Caco-2 (cell line): ENCODE measurements at regions not wholly inside any gene's neighbourhood (a gene's known extent, or its start where the extent isn't known, plus 50 kb on each side); places are given as distances from the start of the nearest gene placed in this dataset.

Experiments used
- BruUV-seq: library from RNA; stranded (reverse); fragments of 400-500 nt; replicated peaks from 2 replicates; lab custom pipeline; 2021; lab: Mats Ljungman, UMichigan
- CTCF ChIA-PET: fragments of 300-600 bp; sonication (Branson Sonifier 250); formaldehyde crosslinking; loops from one replicate; lab custom pipeline; 2022; ENCODE audit warnings: antibody characterized with exemption; lab: Charles Lee
- POLR2A ChIA-PET: fragments of 300-600 bp; sonication (Branson Sonifier 250); formaldehyde crosslinking; loops from one replicate; lab custom pipeline; 2022; ENCODE audit warnings: antibody characterized with exemption; lab: Charles Lee
- DNase-seq, 2 experiments: peaks; one replicate each; pipeline versions ENCODE4 v3.0.0 to v3.0.0-alpha.2; 2020 to 2022
- H3K27me3 ChIP-seq: replicated peaks from 2 replicates; pipeline ENCODE4 v1.6.0; 2011; ENCODE audit warnings: low read length; ENCODE audit not compliant: control insufficient read depth, insufficient read depth
- H3K36me3 ChIP-seq: 2 replicates; pipeline ENCODE4 v1.5.1; 2011; ENCODE audit warnings: low read length; ENCODE audit not compliant: control insufficient read depth, insufficient read depth
- H3K4me1 ChIP-seq: fragments of 250-450 bp; sonication (Bioruptor Pico); 2 replicates; pipeline ENCODE4 v1.5.1; 2020; ENCODE audit warnings: mild to moderate bottlenecking
- H3K4me3 ChIP-seq: 2 replicates; pipeline ENCODE4 v1.5.1; 2011; ENCODE audit warnings: low read depth, mild to moderate bottlenecking, control low read depth, low read length
- H3K9me3 ChIP-seq: fragments of 250-450 bp; sonication (Bioruptor Pico); 2 replicates; pipeline ENCODE4 v1.5.1; 2020; ENCODE audit warnings: mild to moderate bottlenecking, moderate library complexity
- H3K27ac Mint-ChIP-seq: one replicate; pipeline ENCODE4 v1.8.0; 2022; ENCODE audit warnings: mixed read lengths; ENCODE audit not compliant: unreplicated experiment
- H3K27me3 Mint-ChIP-seq: one replicate; pipeline ENCODE4 v1.8.0; 2022; ENCODE audit warnings: mixed read lengths; ENCODE audit not compliant: insufficient read depth, unreplicated experiment
- H3K36me3 Mint-ChIP-seq: one replicate; pipeline ENCODE4 v1.8.0; 2022; ENCODE audit warnings: mild to moderate bottlenecking, mixed read lengths; ENCODE audit not compliant: insufficient read depth, unreplicated experiment
- H3K4me1 Mint-ChIP-seq: one replicate; pipeline ENCODE4 v1.8.0; 2022; ENCODE audit warnings: low read depth, mixed read lengths; ENCODE audit not compliant: unreplicated experiment
- H3K4me3 Mint-ChIP-seq: one replicate; pipeline ENCODE4 v1.8.0; 2022; ENCODE audit warnings: mild to moderate bottlenecking, moderate library complexity, mixed read lengths; ENCODE audit not compliant: unreplicated experiment
- H3K9me3 Mint-ChIP-seq: one replicate; pipeline ENCODE4 v1.8.0; 2022; ENCODE audit warnings: mixed read lengths; ENCODE audit not compliant: unreplicated experiment
- CTCF ChIP-seq, 2 experiments: fragments of 200-600 bp in 1 of 2; IDR thresholded peaks; 1 replicate in 1 of 2; 2 replicates in 1 of 2; pipeline versions ENCODE4 v1.5.1 to v1.8.0; 2011 to 2022; ENCODE audit warnings: antibody characterized with exemption in 1 of 2, control low read depth in 1 of 2, inconsistent platforms in 1 of 2, low read depth in 1 of 2, low read length in 1 of 2, mild to moderate bottlenecking in 1 of 2, moderate library complexity in 1 of 2; ENCODE audit not compliant: insufficient read depth in 1 of 2, severe bottlenecking in 1 of 2, unreplicated experiment in 1 of 2
- intact Hi-C: fragments of 100-400 bp; cut with micrococcal nuclease; formaldehyde crosslinking; loops from one replicate; pipeline ENCODE4 v1.10.0; 2022; ENCODE audit not compliant: unreplicated experiment

- intact Hi-C loops: no loop called here
- H3K27me3 Mint-ChIP-seq: no peaks in the 10 kb centered on the region
- no peak for TF ChIP-seq CTCF (IDR thresholded peaks at IDR 0.05; ENCODE audit: insufficient read depth in 1 of 2, low read depth in 1 of 2, low read length in 1 of 2, severe bottlenecking in 1 of 2, unreplicated experiment in 1 of 2)
- CTCF ChIA-PET: no interaction called here
- no peak overlapping the region for H3K4me3 Mint-ChIP-seq
- Histone ChIP-seq H3K36me3 (no peaks in the 10 kb centered on the region), H3K4me1 (no peaks in the 10 kb centered on the region), H3K4me3 (no peak overlapping the region), H3K27me3 (no peaks in the 10 kb centered on the region), H3K9me3 (peaks cover 5% of the 10 kb centered on the region)
- POLR2A ChIA-PET: no interaction called here
- no peak for DNase-seq
- H3K4me1 Mint-ChIP-seq: peaks cover 7% of the 10 kb centered on the region
- H3K36me3 Mint-ChIP-seq: peaks cover 29% of the 10 kb centered on the region
- BruUV-seq: no TSS peak
- peaks cover 16% of the 10 kb centered on the region for H3K9me3 Mint-ChIP-seq
- H3K27ac Mint-ChIP-seq: no peak overlapping the region
Measured at GRCh38 chr14:71429902-71430301, 502.3 kb upstream of the RGS6 start.

- H3K27me3 Mint-ChIP-seq: no peaks in the 10 kb centered on the region
- H3K27ac Mint-ChIP-seq: no peak overlapping the region
- no peak overlapping the region for H3K4me3 Mint-ChIP-seq
- POLR2A ChIA-PET: no interaction called here
- peaks cover 25% of the 10 kb centered on the region for H3K36me3 Mint-ChIP-seq
- peaks cover 7% of the 10 kb centered on the region for H3K4me1 Mint-ChIP-seq
- BruUV-seq: no TSS peak
- H3K36me3 ChIP-seq: no peaks in the 10 kb centered on the region
- CTCF ChIA-PET: no interaction called here
- H3K27me3 ChIP-seq: no peaks in the 10 kb centered on the region
- peaks cover 12% of the 10 kb centered on the region for H3K9me3 Mint-ChIP-seq
- no peak overlapping the region for H3K4me3 ChIP-seq
- H3K9me3 ChIP-seq: peaks cover 1% of the 10 kb centered on the region; the same call in 1 of the 2 replicates
- no peaks in the 10 kb centered on the region for H3K4me1 ChIP-seq
- intact Hi-C loops: no loop called here
- no peak for TF ChIP-seq CTCF (IDR thresholded peaks at IDR 0.05; ENCODE audit: insufficient read depth in 1 of 2, low read depth in 1 of 2, low read length in 1 of 2, severe bottlenecking in 1 of 2, unreplicated experiment in 1 of 2)
- DNase-seq: no peak
Measured at GRCh38 chr14:71430321-71430677, 501.9 kb upstream of the RGS6 start.

GRCh38 chr14:71430678-71431376 lies 501.4 kb upstream of the RGS6 start:
- peaks cover 27% of the 10 kb centered on the region for H3K36me3 Mint-ChIP-seq
- no peak overlapping the region for H3K27ac Mint-ChIP-seq
- intact Hi-C loops: no loop called here
- Histone ChIP-seq H3K9me3 (no peaks in the 10 kb centered on the region; the same call in 1 of the 2 replicates), H3K27me3 (no peaks in the 10 kb centered on the region), H3K4me1 (no peaks in the 10 kb centered on the region), H3K4me3 (no peak overlapping the region), H3K36me3 (no peaks in the 10 kb centered on the region)
- H3K4me1 Mint-ChIP-seq: peaks cover 7% of the 10 kb centered on the region
- TF ChIP-seq CTCF (IDR thresholded peaks at IDR 0.05; ENCODE audit: insufficient read depth in 1 of 2, low read depth in 1 of 2, low read length in 1 of 2, severe bottlenecking in 1 of 2, unreplicated experiment in 1 of 2): no peak
- ChIA-PET POLR2A (no interaction called here), CTCF (no interaction called here)
- H3K4me3 Mint-ChIP-seq: no peak overlapping the region
- DNase-seq: no peak
- H3K9me3 Mint-ChIP-seq: peaks cover 9% of the 10 kb centered on the region
- no TSS peak for BruUV-seq
- no peaks in the 10 kb centered on the region for H3K27me3 Mint-ChIP-seq
